ENCODE measurements at regions not wholly inside any gene's neighbourhood (a gene's known extent, or its start where the extent isn't known, plus 50 kb on each side); places are given as distances from the start of the nearest gene placed in this dataset.

- ATAC-seq (no peak), FAIRE-seq (no peak), DNase-seq (ENCODE audit: low read depth in 1 of 2, low spot score in 1 of 2) (no peak)
- Histone ChIP-seq H3K4me1 (no peaks in the 10 kb centered on the region), H3K9me3 (no peaks in the 10 kb centered on the region), H3K27ac (no peak overlapping the region), H3K4me2 (no peak overlapping the region), H3K4me3 (no peak overlapping the region)
- WGBS (ENCODE audit: missing lambda C conversion rate) = 44% methylated on average over 4 of the region's 4 CpGs
- CTCF ChIA-PET = no interaction called here
- POLR2A ChIA-PET = no interaction called here
- TF ChIP-seq MAFK (IDR thresholded peaks at IDR 0.05; ENCODE audit: partially characterized antibody) = no peak
- no peak for TF ChIP-seq SMC3 (IDR thresholded peaks at IDR 0.05)
- no peak for TF ChIP-seq E2F6 (IDR thresholded peaks at IDR 0.05; ENCODE audit: borderline replicate concordance, low read depth)
- TF ChIP-seq RAD21 (conservative IDR thresholded peaks at IDR 0.05 in 1 of 2, IDR thresholded peaks at IDR 0.05 in 1 of 2) = no peak
- no peak for TF ChIP-seq FOXS1 (CRISPR knock-in tag; IDR thresholded peaks at IDR 0.05)
- no peak for TF ChIP-seq EP300 (IDR thresholded peaks at IDR 0.05)
- TF ChIP-seq CBX8 (IDR thresholded peaks at IDR 0.05) = no peak
- TF ChIP-seq RFX5 (IDR thresholded peaks at IDR 0.05) = no peak
These were observed 236.3 kb downstream of the MATN1 start for GRCh38 chr1:30487042-30487441.

GRCh38 chr1:30485072-30485471, 238.3 kb downstream of the MATN1 start:
- POLR2A ChIA-PET = no interaction called here
- 50% methylated on average over 5 of the region's 6 CpGs for WGBS (ENCODE audit: missing lambda C conversion rate)
- H3K4me3 ChIP-seq = no peak overlapping the region
- H3K4me1 ChIP-seq = no peaks in the 10 kb centered on the region
- CTCF ChIA-PET = no interaction called here
- no peak for DNase-seq (ENCODE audit: low read depth in 1 of 2, low spot score in 1 of 2)
- ATAC-seq = no peak
- H3K4me2 ChIP-seq = no peak overlapping the region
- H3K9me3 ChIP-seq = no peaks in the 10 kb centered on the region
- no peak overlapping the region for H3K27ac ChIP-seq
- TF ChIP-seq POLR2A (IDR thresholded peaks at IDR 0.05; ENCODE audit: low read length) (no peak), TP53 (CRISPR knock-in tag; IDR thresholded peaks at IDR 0.05) (no peak), GATA3 (IDR thresholded peaks at IDR 0.05; ENCODE audit: borderline replicate concordance) (no peak), FOSB (CRISPR knock-in tag; IDR thresholded peaks at IDR 0.05) (no peak), CBX8 (IDR thresholded peaks at IDR 0.05) (no peak), HEYL (CRISPR knock-in tag; IDR thresholded peaks at IDR 0.05) (no peak), CHD2 (IDR thresholded peaks at IDR 0.05; ENCODE audit: low read length, partially characterized antibody) (no peak), CEBPB (IDR thresholded peaks at IDR 0.05) (no peak), EHMT2 (IDR thresholded peaks at IDR 0.05; ENCODE audit: low read depth) (no peak), SMC3 (IDR thresholded peaks at IDR 0.05) (no peak), JUNB (IDR thresholded peaks at IDR 0.05) (no peak), CBX2 (IDR thresholded peaks at IDR 0.05; ENCODE audit: borderline replicate concordance, low read depth) (no peak), ESRRA (IDR thresholded peaks at IDR 0.05; ENCODE audit: borderline replicate concordance, low read length) (no peak), RARB (CRISPR knock-in tag; IDR thresholded peaks at IDR 0.05) (no peak)
- TF ChIP-seq, protein P1, sequence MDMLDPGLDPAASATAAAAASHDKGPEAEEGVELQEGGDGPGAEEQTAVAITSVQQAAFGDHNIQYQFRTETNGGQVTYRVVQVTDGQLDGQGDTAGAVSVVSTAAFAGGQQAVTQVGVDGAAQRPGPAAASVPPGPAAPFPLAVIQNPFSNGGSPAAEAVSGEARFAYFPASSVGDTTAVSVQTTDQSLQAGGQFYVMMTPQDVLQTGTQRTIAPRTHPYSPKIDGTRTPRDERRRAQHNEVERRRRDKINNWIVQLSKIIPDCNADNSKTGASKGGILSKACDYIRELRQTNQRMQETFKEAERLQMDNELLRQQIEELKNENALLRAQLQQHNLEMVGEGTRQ (IDR thresholded peaks at IDR 0.05) = no peak
- TF ChIP-seq, protein P2, sequence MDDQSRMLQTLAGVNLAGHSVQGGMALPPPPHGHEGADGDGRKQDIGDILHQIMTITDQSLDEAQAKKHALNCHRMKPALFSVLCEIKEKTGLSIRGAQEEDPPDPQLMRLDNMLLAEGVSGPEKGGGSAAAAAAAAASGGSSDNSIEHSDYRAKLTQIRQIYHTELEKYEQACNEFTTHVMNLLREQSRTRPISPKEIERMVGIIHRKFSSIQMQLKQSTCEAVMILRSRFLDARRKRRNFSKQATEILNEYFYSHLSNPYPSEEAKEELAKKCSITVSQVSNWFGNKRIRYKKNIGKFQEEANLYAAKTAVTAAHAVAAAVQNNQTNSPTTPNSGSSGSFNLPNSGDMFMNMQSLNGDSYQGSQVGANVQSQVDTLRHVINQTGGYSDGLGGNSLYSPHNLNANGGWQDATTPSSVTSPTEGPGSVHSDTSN (IDR thresholded peaks at IDR 0.05) = no peak
- FAIRE-seq = no peak

- Histone ChIP-seq H3K9me3 (no peaks in the 10 kb centered on the region), H3K4me2 (no peak overlapping the region), H3K4me3 (no peak overlapping the region), H3K27ac (no peak overlapping the region), H3K4me1 (no peaks in the 10 kb centered on the region)
- TF ChIP-seq POLR2AphosphoS2 (conservative IDR thresholded peaks at IDR 0.05; ENCODE audit: low read length) (no peak), ESRRA (IDR thresholded peaks at IDR 0.05; ENCODE audit: borderline replicate concordance, low read length) (no peak), JUNB (IDR thresholded peaks at IDR 0.05) (no peak), ATOH8 (CRISPR knock-in tag; IDR thresholded peaks at IDR 0.05; ENCODE audit: low read depth) (no peak), NFE2L2 (conservative IDR thresholded peaks at IDR 0.05; ENCODE audit: low read length) (no peak), CHD4 (IDR thresholded peaks at IDR 0.05; ENCODE audit: borderline replicate concordance) (no peak), CHD2 (IDR thresholded peaks at IDR 0.05; ENCODE audit: low read length, partially characterized antibody) (no peak), MAFK (IDR thresholded peaks at IDR 0.05; ENCODE audit: partially characterized antibody) (no peak), RARB (CRISPR knock-in tag; IDR thresholded peaks at IDR 0.05) (no peak), TFCP2L1 (CRISPR knock-in tag; IDR thresholded peaks at IDR 0.05) (no peak), HEYL (CRISPR knock-in tag; IDR thresholded peaks at IDR 0.05) (no peak), BHLHE40 (IDR thresholded peaks at IDR 0.05; ENCODE audit: low read depth, low read length) (no peak), ZC3H11A (IDR thresholded peaks at IDR 0.05) (no peak), CBX8 (IDR thresholded peaks at IDR 0.05) (no peak), PHF8 (IDR thresholded peaks at IDR 0.05; ENCODE audit: borderline replicate concordance, low read depth) (no peak)
- FAIRE-seq (no peak), ATAC-seq (no peak), DNase-seq (ENCODE audit: low read depth in 1 of 2, low spot score in 1 of 2) (no peak)
- POLR2A ChIA-PET = no interaction called here
- 80% methylated on average over 1 of the region's 1 CpG for WGBS (ENCODE audit: missing lambda C conversion rate)
- CTCF ChIA-PET = no interaction called here
These were observed 238.7 kb downstream of the MATN1 start for GRCh38 chr1:30484668-30485067.
